ENCODE measurements at regions not wholly inside any gene's neighbourhood (a gene's known extent, or its start where the extent isn't known, plus 50 kb on each side); places are given as distances from the start of the nearest gene placed in this dataset.
"Not testable (repeated sequence)": the region's sequence is repeated elsewhere in the genome, so short reads cannot be mapped to it uniquely, and the experiment has no call there.

DNA sequence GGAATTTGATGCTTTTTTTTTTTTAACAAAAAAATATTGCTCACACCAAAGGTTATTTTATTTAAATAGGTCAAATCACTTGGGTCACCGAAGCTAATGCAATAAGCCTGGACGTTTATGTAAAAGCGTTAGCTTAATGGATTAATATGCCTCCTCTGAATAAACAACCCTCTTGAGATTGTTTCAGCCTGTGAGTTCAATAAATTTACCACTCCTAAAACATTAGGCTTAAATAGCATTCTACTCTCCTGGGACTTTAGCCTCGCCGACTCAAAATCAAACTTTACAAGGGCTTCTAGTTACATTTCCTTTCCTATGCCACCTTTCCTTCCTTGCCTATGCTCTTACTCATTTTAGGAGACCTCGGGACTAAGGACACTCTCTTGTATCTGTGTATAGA is 79.3 kb downstream of the DNAJB9 start:
- Mint-ChIP-seq H3K27me3 (ENCODE audit: unreplicated experiment) (peaks cover 18% of the 10 kb centered on the region), H3K4me3 (ENCODE audit: low read depth, unreplicated experiment) (no peak overlapping the region), H3K4me1 (ENCODE audit: low read depth, unreplicated experiment) (no peaks in the 10 kb centered on the region), H3K27ac (ENCODE audit: unreplicated experiment) (no peak overlapping the region), H3K9me3 (ENCODE audit: low read depth, unreplicated experiment) (peaks cover 2% of the 10 kb centered on the region), H3K36me3 (ENCODE audit: insufficient read depth, unreplicated experiment) (no peaks in the 10 kb centered on the region)
- CTCF ChIA-PET = no interaction called here
- intact Hi-C loops (cut with micrococcal nuclease; ENCODE audit: unreplicated experiment) = no loop called here
- no peak for DNase-seq
- BruUV-seq (replicated peaks) = no TSS peak
- TF ChIP-seq, protein P1, sequence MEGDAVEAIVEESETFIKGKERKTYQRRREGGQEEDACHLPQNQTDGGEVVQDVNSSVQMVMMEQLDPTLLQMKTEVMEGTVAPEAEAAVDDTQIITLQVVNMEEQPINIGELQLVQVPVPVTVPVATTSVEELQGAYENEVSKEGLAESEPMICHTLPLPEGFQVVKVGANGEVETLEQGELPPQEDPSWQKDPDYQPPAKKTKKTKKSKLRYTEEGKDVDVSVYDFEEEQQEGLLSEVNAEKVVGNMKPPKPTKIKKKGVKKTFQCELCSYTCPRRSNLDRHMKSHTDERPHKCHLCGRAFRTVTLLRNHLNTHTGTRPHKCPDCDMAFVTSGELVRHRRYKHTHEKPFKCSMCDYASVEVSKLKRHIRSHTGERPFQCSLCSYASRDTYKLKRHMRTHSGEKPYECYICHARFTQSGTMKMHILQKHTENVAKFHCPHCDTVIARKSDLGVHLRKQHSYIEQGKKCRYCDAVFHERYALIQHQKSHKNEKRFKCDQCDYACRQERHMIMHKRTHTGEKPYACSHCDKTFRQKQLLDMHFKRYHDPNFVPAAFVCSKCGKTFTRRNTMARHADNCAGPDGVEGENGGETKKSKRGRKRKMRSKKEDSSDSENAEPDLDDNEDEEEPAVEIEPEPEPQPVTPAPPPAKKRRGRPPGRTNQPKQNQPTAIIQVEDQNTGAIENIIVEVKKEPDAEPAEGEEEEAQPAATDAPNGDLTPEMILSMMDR (IDR thresholded peaks at IDR 0.05; ENCODE audit: unreplicated experiment) = no peak

- Mint-ChIP-seq H3K4me1 (ENCODE audit: low read depth, unreplicated experiment) (no peaks in the 10 kb centered on the region), H3K4me3 (ENCODE audit: low read depth, unreplicated experiment) (no peak overlapping the region), H3K27me3 (ENCODE audit: unreplicated experiment) (peaks cover 4% of the 10 kb centered on the region), H3K27ac (ENCODE audit: unreplicated experiment) (no peak overlapping the region), H3K9me3 (ENCODE audit: low read depth, unreplicated experiment) (peaks cover 2% of the 10 kb centered on the region), H3K36me3 (ENCODE audit: insufficient read depth, unreplicated experiment) (no peaks in the 10 kb centered on the region)
- DNase-seq = no peak
- CTCF ChIA-PET = no interaction called here
- TF ChIP-seq, protein P1 (IDR thresholded peaks at IDR 0.05; ENCODE audit: unreplicated experiment) = no peak
- no TSS peak for BruUV-seq (replicated peaks)
- intact Hi-C loops (cut with micrococcal nuclease; ENCODE audit: unreplicated experiment) = no loop called here
These were observed 80.8 kb downstream of the DNAJB9 start for GRCh38 chr7:108650467-108650866.

GRCh38 chr7:108652886-108653285 is 83.2 kb downstream of the DNAJB9 start:
- Mint-ChIP-seq H3K36me3 (ENCODE audit: insufficient read depth, unreplicated experiment) (no peaks in the 10 kb centered on the region), H3K9me3 (ENCODE audit: low read depth, unreplicated experiment) (no peaks in the 10 kb centered on the region), H3K4me3 (ENCODE audit: low read depth, unreplicated experiment) (no peak overlapping the region), H3K27me3 (ENCODE audit: unreplicated experiment) (peaks cover 6% of the 10 kb centered on the region), H3K27ac (ENCODE audit: unreplicated experiment) (no peak overlapping the region), H3K4me1 (ENCODE audit: low read depth, unreplicated experiment) (no peaks in the 10 kb centered on the region)
- DNase-seq = no peak
- intact Hi-C loops (cut with micrococcal nuclease; ENCODE audit: unreplicated experiment) = no loop called here
- BruUV-seq (replicated peaks) = no TSS peak
- TF ChIP-seq, protein P1 (IDR thresholded peaks at IDR 0.05; ENCODE audit: unreplicated experiment) = no peak
- CTCF ChIA-PET = no interaction called here

DNA sequence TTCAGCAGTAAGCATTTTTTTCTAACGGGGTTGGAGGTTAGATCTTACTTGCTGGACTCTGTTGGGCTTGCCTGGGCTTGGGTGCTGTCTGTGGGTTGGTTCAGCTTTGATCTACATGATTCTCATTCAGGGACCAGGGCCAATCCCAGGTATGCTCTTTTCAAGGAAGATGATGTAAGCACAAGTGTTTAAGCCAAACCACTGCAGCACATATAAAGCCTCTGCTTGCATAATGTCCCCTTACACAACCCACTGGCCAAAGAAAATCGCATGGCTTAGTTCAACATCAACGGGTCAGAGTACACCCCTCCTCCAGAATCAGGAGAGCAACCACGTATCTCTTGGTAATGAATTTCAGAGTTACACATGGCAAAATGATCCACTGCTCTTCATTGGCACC is 83.9 kb downstream of the DNAJB9 start:
- intact Hi-C loops (cut with micrococcal nuclease; ENCODE audit: unreplicated experiment) = no loop called here
- CTCF ChIA-PET = no interaction called here
- Mint-ChIP-seq H3K9me3 (ENCODE audit: low read depth, unreplicated experiment) (no peaks in the 10 kb centered on the region), H3K4me3 (ENCODE audit: low read depth, unreplicated experiment) (no peak overlapping the region), H3K27me3 (ENCODE audit: unreplicated experiment) (peaks cover 12% of the 10 kb centered on the region), H3K36me3 (ENCODE audit: insufficient read depth, unreplicated experiment) (no peaks in the 10 kb centered on the region), H3K27ac (ENCODE audit: unreplicated experiment) (no peak overlapping the region), H3K4me1 (ENCODE audit: low read depth, unreplicated experiment) (no peaks in the 10 kb centered on the region)
- DNase-seq = no peak
- BruUV-seq (replicated peaks) = no TSS peak
- TF ChIP-seq, protein P1 (IDR thresholded peaks at IDR 0.05; ENCODE audit: unreplicated experiment) = no peak

- H3K9me3 Mint-ChIP-seq (ENCODE audit: low read depth, unreplicated experiment); DNase-seq; H3K4me1 Mint-ChIP-seq (ENCODE audit: low read depth, unreplicated experiment); BruUV-seq (replicated peaks); CTCF ChIA-PET; H3K27ac Mint-ChIP-seq (ENCODE audit: unreplicated experiment); H3K4me3 Mint-ChIP-seq (ENCODE audit: low read depth, unreplicated experiment); H3K36me3 Mint-ChIP-seq (ENCODE audit: insufficient read depth, unreplicated experiment); intact Hi-C loops (cut with micrococcal nuclease; ENCODE audit: unreplicated experiment): not testable (repeated sequence)
- peaks cover 20% of the 10 kb centered on the region for H3K27me3 Mint-ChIP-seq (ENCODE audit: unreplicated experiment)
These were observed 87.6 kb downstream of the DNAJB9 start for GRCh38 chr7:108657140-108657726.
